Nephron progenitor cell (in vitro differentiated cells): ENCODE measurements at regions not wholly inside any gene's neighbourhood (a gene's known extent, or its start where the extent isn't known, plus 50 kb on each side); places are given as distances from the start of the nearest gene placed in this dataset.

Experiments used
- DNase-seq: peaks from one replicate; pipeline ENCODE4 v3.0.0; 2021
- H3K27ac Mint-ChIP-seq: 2 replicates; pipeline ENCODE4 v1.8.0; 2021; ENCODE audit warnings: mild to moderate bottlenecking, moderate library complexity, mixed read lengths
- H3K27me3 Mint-ChIP-seq: 2 replicates; pipeline ENCODE4 v1.8.0; 2021; ENCODE audit warnings: mild to moderate bottlenecking, low read depth, mixed read lengths; ENCODE audit not compliant: poor library complexity
- H3K36me3 Mint-ChIP-seq: 2 replicates; pipeline ENCODE4 v1.8.0; 2021; ENCODE audit warnings: low read depth, mixed read lengths
- H3K4me1 Mint-ChIP-seq: 2 replicates; pipeline ENCODE4 v1.8.0; 2021; ENCODE audit warnings: mixed read lengths
- H3K4me3 Mint-ChIP-seq: 2 replicates; pipeline ENCODE4 v1.8.0; 2021; ENCODE audit warnings: mild to moderate bottlenecking, moderate library complexity, mixed read lengths
- H3K9me3 Mint-ChIP-seq: 2 replicates; pipeline ENCODE4 v1.8.0; 2021; ENCODE audit warnings: mild to moderate bottlenecking, moderate library complexity, mixed read lengths
- TF ChIP-seq, protein P1 (sequence below): fragments of 200-600 bp; sonication (generic); IDR thresholded peaks from 2 replicates; pipeline ENCODE4 v1.5.0; 2021; ENCODE audit warnings: antibody characterized with exemption

GRCh38 chr2:239518286-239519088 is 117.7 kb upstream of the HDAC4 start:
- no peak for DNase-seq
- Mint-ChIP-seq H3K36me3 (no peaks in the 10 kb centered on the region), H3K9me3 (no peaks in the 10 kb centered on the region), H3K27me3 (peaks cover 7% of the 10 kb centered on the region), H3K4me3 (no peak overlapping the region), H3K27ac (no peak overlapping the region), H3K4me1 (peaks cover 51% of the 10 kb centered on the region)
- TF ChIP-seq, protein P1, sequence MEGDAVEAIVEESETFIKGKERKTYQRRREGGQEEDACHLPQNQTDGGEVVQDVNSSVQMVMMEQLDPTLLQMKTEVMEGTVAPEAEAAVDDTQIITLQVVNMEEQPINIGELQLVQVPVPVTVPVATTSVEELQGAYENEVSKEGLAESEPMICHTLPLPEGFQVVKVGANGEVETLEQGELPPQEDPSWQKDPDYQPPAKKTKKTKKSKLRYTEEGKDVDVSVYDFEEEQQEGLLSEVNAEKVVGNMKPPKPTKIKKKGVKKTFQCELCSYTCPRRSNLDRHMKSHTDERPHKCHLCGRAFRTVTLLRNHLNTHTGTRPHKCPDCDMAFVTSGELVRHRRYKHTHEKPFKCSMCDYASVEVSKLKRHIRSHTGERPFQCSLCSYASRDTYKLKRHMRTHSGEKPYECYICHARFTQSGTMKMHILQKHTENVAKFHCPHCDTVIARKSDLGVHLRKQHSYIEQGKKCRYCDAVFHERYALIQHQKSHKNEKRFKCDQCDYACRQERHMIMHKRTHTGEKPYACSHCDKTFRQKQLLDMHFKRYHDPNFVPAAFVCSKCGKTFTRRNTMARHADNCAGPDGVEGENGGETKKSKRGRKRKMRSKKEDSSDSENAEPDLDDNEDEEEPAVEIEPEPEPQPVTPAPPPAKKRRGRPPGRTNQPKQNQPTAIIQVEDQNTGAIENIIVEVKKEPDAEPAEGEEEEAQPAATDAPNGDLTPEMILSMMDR = no peak

- no peak for DNase-seq
These were observed 116.9 kb upstream of the HDAC4 start for GRCh38 chr2:239517686-239518085.

GRCh38 chr2:239516954-239517305 is 116.1 kb upstream of the HDAC4 start:
- Mint-ChIP-seq H3K4me3 (no peak overlapping the region), H3K27ac (no peak overlapping the region), H3K36me3 (no peaks in the 10 kb centered on the region), H3K4me1 (peaks cover 39% of the 10 kb centered on the region), H3K9me3 (peaks cover 9% of the 10 kb centered on the region), H3K27me3 (peaks cover 16% of the 10 kb centered on the region)
- TF ChIP-seq, protein P1 = no peak
- no peak for DNase-seq

More at GRCh38 chr2:239517686-239518085, 116.9 kb upstream of the HDAC4 start:
- TF ChIP-seq, protein P1 = no peak
- Mint-ChIP-seq H3K27me3 (peaks cover 14% of the 10 kb centered on the region), H3K27ac (no peak overlapping the region), H3K4me1 (peaks cover 47% of the 10 kb centered on the region), H3K9me3 (peaks cover 8% of the 10 kb centered on the region), H3K4me3 (no peak overlapping the region), H3K36me3 (no peaks in the 10 kb centered on the region)

- TF ChIP-seq, protein P1 = no peak
- H3K36me3 Mint-ChIP-seq = no peaks in the 10 kb centered on the region
- DNase-seq = no peak
- H3K4me3 Mint-ChIP-seq = no peak overlapping the region
- H3K4me1 Mint-ChIP-seq = peaks cover 37% of the 10 kb centered on the region
- peaks cover 9% of the 10 kb centered on the region for H3K9me3 Mint-ChIP-seq
- H3K27me3 Mint-ChIP-seq = peaks cover 16% of the 10 kb centered on the region
- no peak overlapping the region for H3K27ac Mint-ChIP-seq
These were observed 115.6 kb upstream of the HDAC4 start for GRCh38 chr2:239516286-239516953.

GRCh38 chr2:239514754-239515530 is 114.1 kb upstream of the HDAC4 start:
- TF ChIP-seq, protein P1 = no peak
- Mint-ChIP-seq H3K36me3 (no peaks in the 10 kb centered on the region), H3K4me1 (peaks cover 38% of the 10 kb centered on the region), H3K9me3 (peaks cover 9% of the 10 kb centered on the region), H3K27me3 (peaks cover 16% of the 10 kb centered on the region), H3K4me3 (no peak overlapping the region), H3K27ac (no peak overlapping the region)
- DNase-seq = no peak
